Spleen (tissue), 7 donors: ENCODE measurements at regions not wholly inside any gene's neighbourhood (a gene's known extent, or its start where the extent isn't known, plus 50 kb on each side); places are given as distances from the start of the nearest gene placed in this dataset.
"Not testable (repeated sequence)": the region's sequence is repeated elsewhere in the genome, so short reads cannot be mapped to it uniquely, and the experiment has no call there.

Experiments used
- CTCF ChIP-seq, 11 experiments: fragments of 200-600 bp in 7 of 11; fragments of 450-650 bp in 4 of 11; sonication (generic) in 4 of 11; IDR thresholded peaks in 8 of 11; conservative IDR thresholded peaks in 3 of 11; 1 replicate in 7 of 11; 2 replicates in 4 of 11; pipeline versions ENCODE4 v1.4.0 to v1.8.0; 2016 to 2021; ENCODE audit warnings: antibody characterized with exemption in 11 of 11, inconsistent platforms in 4 of 11, mild to moderate bottlenecking in 1 of 11
- POLR2A ChIP-seq, 3 donors: fragments of 450-650 bp; IDR thresholded peaks; one replicate each; pipeline ENCODE4 v1.5.1; 2017; ENCODE audit warnings: antibody characterized with exemption in 3 of 3, mild to moderate bottlenecking in 1 of 3
- donor health status: DM: no; HTN: no; CAD: no; lungs with moderate emphysema.
- donor health status: DM: no; HTN: no; CAD: no.
- donor health status: DM: no; HTN: no; CAD: no.

DNA sequence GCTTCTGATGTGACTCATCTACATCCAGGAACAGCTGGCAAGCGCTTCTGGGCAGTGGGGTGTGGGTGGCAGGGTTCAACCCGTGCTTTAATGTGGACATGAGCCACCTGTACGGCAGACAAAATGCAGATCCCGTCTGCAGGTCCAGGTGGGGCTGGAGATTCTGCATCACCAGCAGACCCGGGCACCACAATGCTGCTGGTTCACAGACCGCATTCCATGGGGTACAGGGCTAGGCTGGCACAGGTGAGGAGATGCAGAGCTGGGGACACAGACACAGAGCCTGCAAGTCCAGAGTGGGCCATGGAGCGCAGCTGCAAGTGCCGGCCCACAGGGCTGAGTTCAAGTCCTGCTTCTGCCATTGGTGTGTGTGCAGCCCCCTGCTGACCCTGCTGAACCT is 203.7 kb downstream of the BANP start:
- TF ChIP-seq CTCF (IDR thresholded peaks at IDR 0.05 in 8 of 11, conservative IDR thresholded peaks at IDR 0.05 in 3 of 11); POLR2A (IDR thresholded peaks at IDR 0.05): not testable (repeated sequence)
